ENCODE measurements at regions not wholly inside any gene's neighbourhood (a gene's known extent, or its start where the extent isn't known, plus 50 kb on each side); places are given as distances from the start of the nearest gene placed in this dataset.

GRCh38 chr14:62133776-62134550 lies 371.7 kb downstream of the SNAPC1 start:
- Histone ChIP-seq H3K27me3 (ENCODE audit: control insufficient read depth in 4 of 4, insufficient read depth in 4 of 4, low read length in 3 of 4) (peaks cover 0 to 6% (median 1%) of the 10 kb centered on the region in 4 donors), H3K9me3 (ENCODE audit: control insufficient read depth in 4 of 4, low read length in 3 of 4) (no peaks in the 10 kb centered on the region), H3K36me3 (ENCODE audit: control insufficient read depth in 4 of 4, insufficient read depth in 3 of 4, low read depth in 1 of 4, low read length in 3 of 4) (no peaks in the 10 kb centered on the region), H3K4me1 (ENCODE audit: control insufficient read depth in 4 of 4, insufficient read depth in 4 of 4, low read length in 3 of 4) (no peaks in the 10 kb centered on the region), H3K4me3 (ENCODE audit: low read depth in 1 of 3, low read length in 3 of 3) (no peak overlapping the region), H3K9ac (ENCODE audit: low read depth in 1 of 2, low read length in 2 of 2) (no peak overlapping the region), H3K27ac (ENCODE audit: low read depth in 1 of 2, low read length in 2 of 2) (no peak overlapping the region)
- WGBS, result 42% methylated on average over 1 of the region's 1 CpG
- no peak for DNase-seq (ENCODE audit: low spot score)
- no peak for TF ChIP-seq RXRA (IDR thresholded peaks at IDR 0.05)
- no peak for TF ChIP-seq HNF4A (conservative IDR thresholded peaks at IDR 0.05)
- no peak for TF ChIP-seq HNF4G (IDR thresholded peaks at IDR 0.05)
- TF ChIP-seq RAD21 (IDR thresholded peaks at IDR 0.05), result no peak
- TF ChIP-seq NR2F2 (IDR thresholded peaks at IDR 0.05), result no peak
- TF ChIP-seq CTCF (IDR thresholded peaks at IDR 0.05; ENCODE audit: low read depth, low read length, missing input control), result no peak
- TF ChIP-seq, protein P1, sequence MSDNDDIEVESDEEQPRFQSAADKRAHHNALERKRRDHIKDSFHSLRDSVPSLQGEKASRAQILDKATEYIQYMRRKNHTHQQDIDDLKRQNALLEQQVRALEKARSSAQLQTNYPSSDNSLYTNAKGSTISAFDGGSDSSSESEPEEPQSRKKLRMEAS (IDR thresholded peaks at IDR 0.05), result no peak
- TF ChIP-seq ZBTB33 (IDR thresholded peaks at IDR 0.05), result no peak

GRCh38 chr14:62138593-62138992 lies 376.4 kb downstream of the SNAPC1 start:
- H3K36me3 ChIP-seq (ENCODE audit: control insufficient read depth in 4 of 4, insufficient read depth in 3 of 4, low read depth in 1 of 4, low read length in 3 of 4), result no peaks in the 10 kb centered on the region
- TF ChIP-seq JUND (IDR thresholded peaks at IDR 0.05) (no peak), FOXA1 (IDR thresholded peaks at IDR 0.05) (no peak), GABPA (IDR thresholded peaks at IDR 0.05 in 1 of 2, conservative IDR thresholded peaks at IDR 0.05 in 1 of 2) (no peak), NR2F2 (IDR thresholded peaks at IDR 0.05) (no peak), CTCF (IDR thresholded peaks at IDR 0.05; ENCODE audit: low read depth, low read length, missing input control) (no peak), SP1 (IDR thresholded peaks at IDR 0.05) (no peak), YY1 (IDR thresholded peaks at IDR 0.05) (no peak), HNF4G (IDR thresholded peaks at IDR 0.05) (no peak), RAD21 (IDR thresholded peaks at IDR 0.05) (no peak), HNF4A (conservative IDR thresholded peaks at IDR 0.05) (no peak)
- TF ChIP-seq, protein P2, sequence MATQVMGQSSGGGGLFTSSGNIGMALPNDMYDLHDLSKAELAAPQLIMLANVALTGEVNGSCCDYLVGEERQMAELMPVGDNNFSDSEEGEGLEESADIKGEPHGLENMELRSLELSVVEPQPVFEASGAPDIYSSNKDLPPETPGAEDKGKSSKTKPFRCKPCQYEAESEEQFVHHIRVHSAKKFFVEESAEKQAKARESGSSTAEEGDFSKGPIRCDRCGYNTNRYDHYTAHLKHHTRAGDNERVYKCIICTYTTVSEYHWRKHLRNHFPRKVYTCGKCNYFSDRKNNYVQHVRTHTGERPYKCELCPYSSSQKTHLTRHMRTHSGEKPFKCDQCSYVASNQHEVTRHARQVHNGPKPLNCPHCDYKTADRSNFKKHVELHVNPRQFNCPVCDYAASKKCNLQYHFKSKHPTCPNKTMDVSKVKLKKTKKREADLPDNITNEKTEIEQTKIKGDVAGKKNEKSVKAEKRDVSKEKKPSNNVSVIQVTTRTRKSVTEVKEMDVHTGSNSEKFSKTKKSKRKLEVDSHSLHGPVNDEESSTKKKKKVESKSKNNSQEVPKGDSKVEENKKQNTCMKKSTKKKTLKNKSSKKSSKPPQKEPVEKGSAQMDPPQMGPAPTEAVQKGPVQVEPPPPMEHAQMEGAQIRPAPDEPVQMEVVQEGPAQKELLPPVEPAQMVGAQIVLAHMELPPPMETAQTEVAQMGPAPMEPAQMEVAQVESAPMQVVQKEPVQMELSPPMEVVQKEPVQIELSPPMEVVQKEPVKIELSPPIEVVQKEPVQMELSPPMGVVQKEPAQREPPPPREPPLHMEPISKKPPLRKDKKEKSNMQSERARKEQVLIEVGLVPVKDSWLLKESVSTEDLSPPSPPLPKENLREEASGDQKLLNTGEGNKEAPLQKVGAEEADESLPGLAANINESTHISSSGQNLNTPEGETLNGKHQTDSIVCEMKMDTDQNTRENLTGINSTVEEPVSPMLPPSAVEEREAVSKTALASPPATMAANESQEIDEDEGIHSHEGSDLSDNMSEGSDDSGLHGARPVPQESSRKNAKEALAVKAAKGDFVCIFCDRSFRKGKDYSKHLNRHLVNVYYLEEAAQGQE (IDR thresholded peaks at IDR 0.05), result no peak
- H3K9ac ChIP-seq (ENCODE audit: low read depth in 1 of 2, low read length in 2 of 2), result no peak overlapping the region
- no peaks in the 10 kb centered on the region for H3K4me1 ChIP-seq (ENCODE audit: control insufficient read depth in 4 of 4, insufficient read depth in 4 of 4, low read length in 3 of 4)
- peaks cover 0 to 5% (median 1%) of the 10 kb centered on the region in 4 donors for H3K27me3 ChIP-seq (ENCODE audit: control insufficient read depth in 4 of 4, insufficient read depth in 4 of 4, low read length in 3 of 4)
- no peak for DNase-seq (ENCODE audit: low spot score)
- no peaks in the 10 kb centered on the region for H3K9me3 ChIP-seq (ENCODE audit: control insufficient read depth in 4 of 4, low read length in 3 of 4)
- WGBS, result 43% methylated on average over 1 of the region's 1 CpG
- H3K4me3 ChIP-seq (ENCODE audit: low read depth in 1 of 3, low read length in 3 of 3), result no peak overlapping the region
- H3K27ac ChIP-seq (ENCODE audit: low read depth in 1 of 2, low read length in 2 of 2), result no peak overlapping the region
